GM19463 (cell line): ENCODE measurements at regions not wholly inside any gene's neighbourhood (a gene's known extent, or its start where the extent isn't known, plus 50 kb on each side); places are given as distances from the start of the nearest gene placed in this dataset.
"Not testable (repeated sequence)": the region's sequence is repeated elsewhere in the genome, so short reads cannot be mapped to it uniquely, and the experiment has no call there.

Experiments used
- ATAC-seq: cut with Tn5 transposase; IDR thresholded peaks from one replicate; pipeline ENCODE4 v1.9.1; 2021; ENCODE audit warnings: mild to moderate bottlenecking, moderate library complexity; ENCODE audit not compliant: unreplicated experiment

- ATAC-seq: no peak
Measured at GRCh38 chr2:160550048-160550447, 56.4 kb upstream of the RBMS1 start.

- no peak for ATAC-seq
Measured at GRCh38 chr2:160551259-160551658, 57.7 kb upstream of the RBMS1 start.

DNA sequence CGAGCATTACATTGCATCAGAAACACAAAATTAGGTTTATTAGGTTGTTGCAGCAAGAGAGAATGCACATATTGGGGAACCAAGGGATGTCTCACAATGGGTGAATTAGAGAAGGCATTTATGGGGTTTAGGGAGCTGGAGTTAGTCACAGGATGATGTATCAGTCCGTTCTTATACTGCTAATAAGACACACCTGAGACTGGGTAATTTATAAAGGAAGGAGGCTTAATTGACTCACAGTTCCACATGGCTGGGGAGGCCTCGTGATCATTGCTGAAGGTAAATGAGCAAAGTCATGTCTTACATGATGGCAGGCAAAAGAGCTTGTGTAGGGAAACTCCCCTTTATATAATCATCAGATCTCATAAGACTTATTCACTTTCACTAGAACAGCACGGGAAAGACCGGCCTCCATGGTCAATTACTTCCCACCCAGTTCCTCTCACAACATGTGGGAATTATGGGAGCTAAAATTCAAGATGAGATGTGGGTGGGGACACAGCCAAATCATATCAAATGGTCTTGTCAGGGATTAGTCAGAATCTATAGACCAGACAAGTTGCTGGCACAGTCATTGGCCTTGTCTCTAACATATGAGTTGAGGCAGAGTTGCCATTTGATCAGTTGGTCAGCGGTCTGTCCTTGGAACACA is 61.9 kb upstream of the RBMS1 start:
- ATAC-seq: no peak

DNA sequence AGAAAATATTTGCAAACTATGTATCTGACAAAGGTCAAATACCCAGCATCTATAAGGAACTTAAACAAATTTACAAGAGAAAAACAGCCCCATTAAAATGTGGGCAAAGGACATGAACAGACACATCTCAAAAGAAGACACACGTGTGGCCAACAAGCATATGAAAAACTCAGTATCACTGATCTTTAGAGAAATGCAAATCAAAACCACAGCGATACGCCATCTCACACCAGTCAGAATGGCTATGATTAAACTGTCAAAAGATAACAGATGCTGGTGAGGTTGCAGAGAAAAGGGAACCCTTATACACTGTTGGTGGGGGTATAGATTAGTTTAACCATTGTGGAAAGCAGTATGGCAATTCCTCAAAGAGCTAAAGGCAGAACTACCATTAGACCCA is 64.3 kb upstream of the RBMS1 start:
- ATAC-seq: no peak

DNA sequence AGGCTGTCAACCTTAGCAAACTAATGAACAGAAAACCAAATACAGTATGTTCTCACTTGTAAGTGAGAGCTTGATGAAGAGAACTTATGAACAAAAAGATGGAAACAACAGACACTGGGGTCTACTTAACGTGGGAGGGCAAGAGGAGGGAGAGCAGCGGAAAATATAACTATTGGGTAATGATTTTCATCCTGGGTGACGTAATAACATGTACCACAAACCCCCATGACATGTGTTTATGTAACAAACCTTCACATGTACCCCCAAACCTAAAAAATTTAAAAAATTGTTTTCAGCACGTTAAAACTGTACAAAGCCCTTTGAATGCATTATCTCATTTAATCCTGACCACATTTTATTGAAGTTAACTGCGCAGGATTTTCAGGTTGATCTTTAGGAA is 64.9 kb upstream of the RBMS1 start:
- ATAC-seq: no peak

GRCh38 chr2:160561551-160562295 is 68.1 kb upstream of the RBMS1 start:
- no peak for ATAC-seq

DNA sequence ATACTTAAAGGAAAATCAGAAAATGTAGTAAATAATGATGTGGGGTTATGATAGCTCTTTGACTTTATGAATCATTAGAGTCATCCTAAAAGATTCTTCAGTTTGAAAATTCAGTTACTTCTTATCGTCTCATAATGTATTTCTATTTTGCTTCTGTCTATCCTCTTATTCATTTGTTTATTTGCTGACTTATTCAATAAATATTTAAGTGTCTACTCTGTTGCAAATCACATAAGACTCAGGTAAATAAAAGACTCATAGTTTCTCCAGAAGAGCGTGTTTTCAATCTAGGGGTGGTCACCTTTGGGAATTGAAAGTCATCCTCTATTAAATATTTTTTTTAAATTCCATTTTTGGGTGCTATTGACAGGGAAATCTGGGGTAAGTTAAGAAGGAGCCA is 69.1 kb upstream of the RBMS1 start:
- no peak for ATAC-seq

GRCh38 chr2:160564591-160564990 is 71.0 kb upstream of the RBMS1 start:
- ATAC-seq: no peak

GRCh38 chr2:160565099-160565845 is 71.7 kb upstream of the RBMS1 start:
- no peak for ATAC-seq

- no peak for ATAC-seq
Measured at GRCh38 chr2:160566717-160567116, 73.1 kb upstream of the RBMS1 start.

DNA sequence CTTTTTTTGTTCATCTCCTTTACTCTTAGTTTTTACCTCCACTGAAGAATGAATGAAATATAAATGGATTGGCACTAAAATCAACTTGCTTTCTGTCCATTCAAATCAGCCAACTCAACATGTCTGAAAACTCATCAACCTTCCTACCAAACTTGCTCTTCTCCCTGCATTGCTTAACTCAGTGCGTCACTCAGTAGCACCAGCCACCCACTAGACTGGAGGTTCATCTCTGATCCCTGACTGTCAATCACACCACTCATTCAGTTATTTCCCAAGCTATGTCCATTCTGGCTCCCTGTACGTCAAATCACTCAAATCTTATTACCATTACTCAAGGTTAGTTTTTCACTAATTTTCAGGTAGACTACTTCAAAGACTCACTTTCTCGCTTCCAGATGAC is 75.2 kb upstream of the RBMS1 start:
- no peak for ATAC-seq

GRCh38 chr2:160570376-160570775 is 76.8 kb upstream of the RBMS1 start:
- no peak for ATAC-seq

- ATAC-seq: no peak
Measured at GRCh38 chr2:160574468-160575140, 81.0 kb upstream of the RBMS1 start.

DNA sequence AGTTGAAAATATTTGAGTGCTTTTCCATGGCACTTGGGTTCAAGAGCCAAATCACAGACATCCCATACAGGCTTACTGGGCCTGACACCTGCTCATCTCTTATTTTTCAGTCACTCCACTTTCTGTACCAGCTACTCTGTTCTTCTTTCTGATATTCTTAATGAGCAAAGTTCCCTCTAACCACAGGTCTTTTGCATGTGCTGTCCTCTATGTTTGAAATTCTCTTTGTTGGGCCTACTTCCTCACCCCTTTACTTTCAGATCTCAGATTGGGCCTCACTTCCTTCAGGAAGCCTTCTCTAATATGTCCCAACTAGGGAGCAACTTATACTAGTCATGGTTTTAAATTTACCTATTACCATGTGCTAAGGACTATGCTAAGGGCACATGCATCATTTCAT is 81.8 kb upstream of the RBMS1 start:
- no peak for ATAC-seq

DNA sequence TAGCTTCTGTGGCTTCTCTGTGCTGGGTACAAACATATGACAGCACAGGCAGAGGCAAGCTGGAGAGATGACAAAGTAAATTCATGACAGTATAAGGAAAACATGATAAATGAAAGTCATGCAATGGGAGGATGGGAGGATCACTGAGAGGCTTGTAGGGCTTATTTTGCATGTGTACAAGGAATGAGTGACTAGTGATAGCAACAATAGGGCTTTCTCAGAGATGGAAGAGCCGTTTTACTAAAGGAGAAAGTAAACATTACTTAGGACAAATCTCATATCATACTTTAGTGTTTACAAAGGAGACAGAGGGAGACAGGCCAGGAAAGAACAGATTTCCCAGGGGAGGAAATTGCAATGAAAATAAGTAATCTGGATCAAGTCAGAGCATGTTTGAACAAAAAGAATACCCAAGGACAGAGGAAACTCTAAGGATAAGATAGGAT is 82.5 kb upstream of the RBMS1 start:
- no peak for ATAC-seq

DNA sequence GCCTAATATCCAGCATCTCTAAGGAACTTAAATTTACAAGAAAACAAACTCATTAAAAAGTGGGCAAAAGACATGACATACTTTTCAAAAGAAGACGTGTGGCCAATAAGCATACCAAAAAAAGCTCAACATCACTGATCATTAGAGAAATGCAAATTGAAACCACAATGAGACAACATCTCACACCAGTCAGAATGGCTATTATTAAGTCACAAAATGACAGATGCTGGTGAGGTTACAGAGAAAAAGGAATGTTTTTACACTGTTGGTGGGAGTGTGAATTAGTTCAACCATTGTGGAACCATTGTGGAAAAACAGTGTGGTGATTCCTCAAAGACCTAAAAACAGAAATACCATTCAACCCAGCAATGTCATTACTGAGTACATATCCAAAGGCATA is 83.5 kb upstream of the RBMS1 start:
- not testable (repeated sequence) for ATAC-seq

DNA sequence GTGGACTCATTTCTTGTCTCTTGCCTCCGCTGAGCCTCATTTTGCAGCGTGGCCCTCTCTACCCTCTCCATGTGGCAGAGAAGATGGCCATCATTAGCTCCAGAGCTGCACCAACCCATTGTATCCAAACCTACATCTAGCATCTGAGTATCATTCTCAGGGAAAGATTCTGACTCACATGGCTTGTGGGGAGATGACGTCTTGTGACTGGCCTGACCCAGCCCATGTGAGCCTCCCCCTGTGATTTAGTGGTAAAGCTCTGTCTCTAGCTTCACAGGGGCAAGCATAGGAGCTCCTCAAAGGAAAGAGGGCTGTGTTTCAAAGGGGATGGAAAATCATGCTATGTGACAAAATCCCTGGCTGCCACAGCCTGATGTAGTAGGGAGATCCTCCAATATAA is 87.4 kb upstream of the RBMS1 start:
- ATAC-seq: no peak

DNA sequence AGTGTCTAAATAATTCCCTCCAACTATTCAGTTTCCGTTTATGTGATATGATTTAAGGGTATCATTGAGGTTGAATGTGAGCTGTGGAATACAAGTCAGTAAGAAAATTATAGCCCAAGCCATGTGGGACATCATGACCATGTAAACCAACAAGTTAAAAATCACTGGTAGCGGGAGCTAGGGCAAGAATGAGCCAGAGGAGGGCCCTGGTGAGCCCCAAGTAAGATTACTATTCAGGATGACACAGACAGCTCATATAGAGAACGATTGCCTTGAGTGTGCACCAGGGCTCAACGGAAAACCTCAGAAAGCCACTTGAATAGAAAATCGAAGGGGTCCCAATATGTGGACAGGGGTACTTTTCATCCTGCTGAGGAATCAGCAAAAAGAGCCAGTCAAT is 87.8 kb upstream of the RBMS1 start:
- no peak for ATAC-seq

GRCh38 chr2:160582081-160582480 is 88.5 kb upstream of the RBMS1 start:
- no peak for ATAC-seq

GRCh38 chr2:160582490-160583145 is 89.0 kb upstream of the RBMS1 start:
- no peak for ATAC-seq

DNA sequence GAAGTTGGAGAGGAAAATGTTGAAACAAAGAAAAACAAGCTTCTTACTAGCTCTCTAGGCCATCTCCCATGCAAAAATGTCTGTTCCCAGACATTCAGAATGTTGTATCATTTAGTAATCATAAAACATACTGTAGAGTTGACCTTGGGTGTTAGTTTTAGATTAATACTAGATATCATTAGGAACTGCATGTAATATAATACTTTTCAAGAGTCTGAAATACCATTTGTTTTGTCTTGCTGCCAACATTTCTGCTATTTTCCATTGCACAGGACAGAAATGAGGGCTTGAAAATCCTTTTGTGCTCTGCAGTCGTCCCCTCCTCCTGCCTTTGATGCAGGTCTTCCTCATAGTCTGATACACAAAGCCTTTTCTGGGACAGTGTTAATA is 89.5 kb upstream of the RBMS1 start:
- no peak for ATAC-seq
